ENCODE measurements at regions not wholly inside any gene's neighbourhood (a gene's known extent, or its start where the extent isn't known, plus 50 kb on each side); places are given as distances from the start of the nearest gene placed in this dataset.

- H3K4me3 ChIP-seq (ENCODE audit: low read depth, low read length), result no peak overlapping the region
- no peak for TF ChIP-seq CTCF (IDR thresholded peaks at IDR 0.05; ENCODE audit: borderline replicate concordance, insufficient read depth, low read depth, low read length)
Measured at GRCh38 chr4:125447551-125448290, 133.0 kb downstream of the FAT4 start.

DNA sequence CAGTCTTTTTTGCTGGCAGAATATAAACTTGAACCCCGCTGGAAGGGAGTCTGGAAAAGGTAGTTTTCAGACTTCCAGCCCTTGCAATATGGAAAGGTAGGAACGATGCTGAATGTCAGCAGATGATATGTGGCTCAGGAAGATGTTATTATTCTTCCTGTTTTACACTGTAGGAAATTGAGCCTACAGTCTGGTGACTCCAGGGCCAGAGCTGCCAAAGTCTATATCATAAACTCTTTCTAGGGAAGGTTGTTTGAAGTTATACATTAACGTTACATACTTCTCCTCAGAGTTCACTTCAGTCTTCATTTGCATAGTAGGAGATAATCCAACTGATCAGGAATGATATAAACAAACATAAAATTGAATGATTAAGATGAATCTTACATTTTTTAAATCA, 141.3 kb downstream of the FAT4 start:
- no peak for TF ChIP-seq CTCF (IDR thresholded peaks at IDR 0.05; ENCODE audit: borderline replicate concordance, insufficient read depth, low read depth, low read length)
- no peak overlapping the region for H3K4me3 ChIP-seq (ENCODE audit: low read depth, low read length)

- no peak for TF ChIP-seq CTCF (IDR thresholded peaks at IDR 0.05; ENCODE audit: borderline replicate concordance, insufficient read depth, low read depth, low read length)
- no peak overlapping the region for H3K4me3 ChIP-seq (ENCODE audit: low read depth, low read length)
Measured at GRCh38 chr4:125459531-125459930, 144.8 kb downstream of the FAT4 start.

- TF ChIP-seq CTCF (IDR thresholded peaks at IDR 0.05; ENCODE audit: borderline replicate concordance, insufficient read depth, low read depth, low read length), result no peak
- H3K4me3 ChIP-seq (ENCODE audit: low read depth, low read length), result no peak overlapping the region
Measured at GRCh38 chr4:125461676-125462363, 147.1 kb downstream of the FAT4 start.

DNA sequence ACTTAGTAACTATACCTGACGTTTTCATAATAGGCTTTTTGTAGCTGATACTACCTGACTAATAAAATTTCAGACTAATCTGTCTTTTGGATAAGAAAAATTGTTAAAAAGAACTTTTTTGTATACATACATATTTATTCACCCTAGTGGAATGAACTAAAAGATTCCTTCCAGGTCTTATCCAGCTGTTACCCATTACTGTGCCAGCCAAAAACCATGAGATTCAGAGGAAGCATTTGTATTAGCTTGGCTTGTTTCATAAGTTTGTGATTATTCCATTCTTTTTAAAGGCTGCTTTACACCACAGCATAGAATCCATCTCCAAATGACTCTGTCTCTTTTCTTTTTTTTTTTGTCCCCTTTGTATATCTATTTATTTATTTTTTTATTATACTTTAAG, 149.4 kb downstream of the FAT4 start:
- H3K4me3 ChIP-seq (ENCODE audit: low read depth, low read length), result no peak overlapping the region
- no peak for TF ChIP-seq CTCF (IDR thresholded peaks at IDR 0.05; ENCODE audit: borderline replicate concordance, insufficient read depth, low read depth, low read length)

GRCh38 chr4:125481334-125482045, 166.7 kb downstream of the FAT4 start:
- H3K4me3 ChIP-seq (ENCODE audit: low read depth, low read length), result no peak overlapping the region
- no peak for TF ChIP-seq CTCF (IDR thresholded peaks at IDR 0.05; ENCODE audit: borderline replicate concordance, insufficient read depth, low read depth, low read length)

All from GM12875 (cell line).